Epidermal melanocyte (primary cell): ENCODE measurements at regions not wholly inside any gene's neighbourhood (a gene's known extent, or its start where the extent isn't known, plus 50 kb on each side); places are given as distances from the start of the nearest gene placed in this dataset.

Experiments used
- DNase-seq: peaks from one replicate; pipeline ENCODE4 v3.0.0; 2011; ENCODE audit warnings: low spot score; ENCODE audit not compliant: insufficient read length

- no peak for DNase-seq
Observed at GRCh38 chr13:90375851-90376250, 971.6 kb upstream of the MIR17HG start.

- DNase-seq: no peak
Observed at GRCh38 chr13:90382425-90382824, 965.1 kb upstream of the MIR17HG start.

- DNase-seq: no peak
Observed at GRCh38 chr13:90385781-90386489, 961.6 kb upstream of the MIR17HG start.

GRCh38 chr13:90388887-90389452 is 958.5 kb upstream of the MIR17HG start:
- no peak for DNase-seq

GRCh38 chr13:90389537-90389936 is 958.0 kb upstream of the MIR17HG start:
- no peak for DNase-seq

- no peak for DNase-seq
Observed at GRCh38 chr13:90393408-90393807, 954.1 kb upstream of the MIR17HG start.

- no peak for DNase-seq
Observed at GRCh38 chr13:90395348-90395747, 952.1 kb upstream of the MIR17HG start.

GRCh38 chr13:90395846-90396245 is 951.6 kb upstream of the MIR17HG start:
- DNase-seq: no peak

- DNase-seq: no peak
Observed at GRCh38 chr13:90396266-90396665, 951.2 kb upstream of the MIR17HG start.

GRCh38 chr13:90397503-90397902 is 950.0 kb upstream of the MIR17HG start:
- no peak for DNase-seq

GRCh38 chr13:90400372-90400771 is 947.1 kb upstream of the MIR17HG start:
- no peak for DNase-seq

- no peak for DNase-seq
Observed at GRCh38 chr13:90401150-90401549, 946.3 kb upstream of the MIR17HG start.

GRCh38 chr13:90402102-90402501 is 945.4 kb upstream of the MIR17HG start:
- no peak for DNase-seq

GRCh38 chr13:90402613-90403012 is 944.9 kb upstream of the MIR17HG start:
- no peak for DNase-seq

GRCh38 chr13:90403330-90404082 is 944.0 kb upstream of the MIR17HG start:
- DNase-seq: no peak

- no peak for DNase-seq
Observed at GRCh38 chr13:90405301-90405700, 942.2 kb upstream of the MIR17HG start.

GRCh38 chr13:90412980-90413379 is 934.5 kb upstream of the MIR17HG start:
- no peak for DNase-seq

GRCh38 chr13:90413548-90413947 is 933.9 kb upstream of the MIR17HG start:
- no peak for DNase-seq

- DNase-seq: peak; percentile 33
Observed at GRCh38 chr13:90414691-90415596, 932.5 kb upstream of the MIR17HG start.

GRCh38 chr13:90415902-90416301 is 931.6 kb upstream of the MIR17HG start:
- no peak for DNase-seq

- DNase-seq: no peak
Observed at GRCh38 chr13:90416519-90416918, 931.0 kb upstream of the MIR17HG start.

GRCh38 chr13:90416938-90417337 is 930.5 kb upstream of the MIR17HG start:
- no peak for DNase-seq
